Type B pancreatic cell (in vitro differentiated cells): ENCODE measurements at regions not wholly inside any gene's neighbourhood (a gene's known extent, or its start where the extent isn't known, plus 50 kb on each side); places are given as distances from the start of the nearest gene placed in this dataset.

Experiments
- DNase-seq: peaks from one replicate; pipeline ENCODE4 v3.0.0; 2021; ENCODE audit warnings: mixed read lengths; ENCODE audit not compliant: unreplicated experiment; ENCODE audit errors: extremely low spot score
- H3K27ac Mint-ChIP-seq: 2 replicates; pipeline ENCODE4 v1.8.0; 2021; ENCODE audit warnings: mild to moderate bottlenecking, mixed read lengths
- H3K27me3 Mint-ChIP-seq: 2 replicates; pipeline ENCODE4 v1.8.0; 2021; ENCODE audit warnings: mixed read lengths
- H3K36me3 Mint-ChIP-seq: 2 replicates; pipeline ENCODE4 v1.8.0; 2021; ENCODE audit warnings: mixed read lengths
- H3K4me1 Mint-ChIP-seq: one replicate; pipeline ENCODE4 v1.8.0; 2021; ENCODE audit warnings: mixed read lengths; ENCODE audit not compliant: unreplicated experiment
- H3K4me3 Mint-ChIP-seq: 2 replicates; pipeline ENCODE4 v1.8.0; 2021; ENCODE audit warnings: mild to moderate bottlenecking, mixed read lengths
- H3K9me3 Mint-ChIP-seq: 2 replicates; pipeline ENCODE4 v1.8.0; 2021; ENCODE audit warnings: mixed read lengths
- CTCF ChIP-seq: fragments of 200-600 bp; sonication (generic); conservative IDR thresholded peaks from 2 replicates; pipeline ENCODE4 v1.5.0; 2021; ENCODE audit warnings: antibody characterized with exemption, mild to moderate bottlenecking

GRCh38 chr17:55607731-55608341, 96.6 kb upstream of the SMIM36 start:
- Mint-ChIP-seq H3K4me1 (peaks cover 26% of the 10 kb centered on the region), H3K27ac (no peak overlapping the region), H3K9me3 (no peaks in the 10 kb centered on the region), H3K36me3 (no peaks in the 10 kb centered on the region), H3K27me3 (no peaks in the 10 kb centered on the region), H3K4me3 (no peak overlapping the region)
- TF ChIP-seq CTCF, result no peak
- no peak for DNase-seq

DNA sequence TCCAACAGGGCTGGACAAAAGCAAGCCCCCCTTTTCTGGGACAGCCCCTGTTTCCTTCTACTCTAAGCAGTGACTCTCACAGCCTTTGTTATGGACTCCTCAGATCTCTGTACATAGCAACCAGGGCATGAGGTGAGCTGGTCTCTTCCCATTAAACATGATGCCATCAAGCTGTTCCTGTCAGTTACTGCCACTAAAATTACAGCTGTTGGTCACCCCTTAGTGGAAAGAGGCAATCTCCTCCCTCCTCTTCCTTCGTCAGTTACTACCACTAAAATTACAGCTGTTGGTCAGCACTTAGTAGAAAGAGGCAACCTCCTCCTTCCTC, 95.2 kb upstream of the SMIM36 start:
- Mint-ChIP-seq H3K27me3 (no peaks in the 10 kb centered on the region), H3K4me3 (no peak overlapping the region), H3K27ac (no peak overlapping the region), H3K9me3 (no peaks in the 10 kb centered on the region), H3K36me3 (no peaks in the 10 kb centered on the region), H3K4me1 (peaks cover 21% of the 10 kb centered on the region)
- TF ChIP-seq CTCF, result no peak
- no peak for DNase-seq

GRCh38 chr17:55605705-55606487, 94.6 kb upstream of the SMIM36 start:
- Mint-ChIP-seq H3K36me3 (no peaks in the 10 kb centered on the region), H3K27me3 (no peaks in the 10 kb centered on the region), H3K4me3 (no peak overlapping the region), H3K9me3 (no peaks in the 10 kb centered on the region), H3K4me1 (peaks cover 21% of the 10 kb centered on the region), H3K27ac (no peak overlapping the region)
- no peak for TF ChIP-seq CTCF
- no peak for DNase-seq

DNA sequence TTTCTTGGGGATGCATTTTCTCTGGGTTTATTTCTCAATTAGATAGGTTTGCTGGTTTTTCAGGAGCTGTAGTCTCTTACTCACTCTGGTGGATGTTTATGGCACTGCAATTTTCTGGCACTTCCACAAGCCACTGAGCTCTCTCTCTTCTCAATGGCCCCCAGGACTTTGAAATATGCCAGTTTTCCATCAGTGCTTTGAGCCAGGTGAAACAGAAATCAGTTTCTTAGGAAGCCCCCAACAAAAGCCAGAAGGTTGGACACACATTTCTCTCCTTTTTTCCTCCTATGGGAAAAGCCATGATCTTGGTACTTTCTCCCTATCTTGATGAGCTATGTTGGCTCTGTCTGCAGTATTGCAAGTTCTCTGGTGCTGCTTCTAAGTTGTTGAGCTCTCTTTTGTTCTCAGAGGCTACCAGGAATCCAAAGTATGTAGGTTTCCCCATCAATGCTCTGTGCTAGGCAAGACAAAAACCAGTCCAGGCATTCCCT, 90.7 kb upstream of the SMIM36 start:
- Mint-ChIP-seq H3K4me3 (no peak overlapping the region), H3K27ac (no peak overlapping the region), H3K27me3 (no peaks in the 10 kb centered on the region), H3K36me3 (no peaks in the 10 kb centered on the region), H3K4me1 (peaks cover 21% of the 10 kb centered on the region), H3K9me3 (no peaks in the 10 kb centered on the region)
- peak; percentile 73 for TF ChIP-seq CTCF
- DNase-seq, result no peak

DNA sequence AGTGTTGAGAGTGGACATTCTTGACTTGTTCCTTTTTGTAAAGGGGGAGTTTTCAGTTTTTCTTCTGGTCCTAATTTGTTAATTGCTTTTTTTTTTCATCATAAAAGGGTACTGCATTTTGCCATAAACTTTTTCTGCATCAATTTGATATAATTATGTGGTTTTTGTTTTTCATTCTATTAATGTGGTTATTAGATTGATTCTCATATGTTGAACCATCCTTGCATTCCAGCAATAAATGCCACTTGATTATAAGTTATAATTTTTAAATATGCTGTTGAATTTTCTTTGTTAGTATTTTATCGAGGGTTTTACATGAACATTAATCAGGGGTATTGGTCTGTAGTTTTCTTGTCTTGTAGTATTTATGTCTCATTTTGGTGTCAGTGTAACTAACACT, 87.2 kb upstream of the SMIM36 start:
- H3K4me3 Mint-ChIP-seq, result no peak overlapping the region
- no peak for DNase-seq
- no peaks in the 10 kb centered on the region for H3K4me1 Mint-ChIP-seq
- H3K36me3 Mint-ChIP-seq, result no peaks in the 10 kb centered on the region
- no peak for TF ChIP-seq CTCF
- H3K27me3 Mint-ChIP-seq, result no peaks in the 10 kb centered on the region
- no peak overlapping the region for H3K27ac Mint-ChIP-seq
- peaks cover 4% of the 10 kb centered on the region for H3K9me3 Mint-ChIP-seq
